GM18505 (cell line): ENCODE measurements at regions not wholly inside any gene's neighbourhood (a gene's known extent, or its start where the extent isn't known, plus 50 kb on each side); places are given as distances from the start of the nearest gene placed in this dataset.
"Not testable (repeated sequence)": the region's sequence is repeated elsewhere in the genome, so short reads cannot be mapped to it uniquely, and the experiment has no call there.

Experiments
- ATAC-seq: cut with Tn5 transposase; IDR thresholded peaks from one replicate; pipeline ENCODE4 v1.9.1; 2021; ENCODE audit not compliant: unreplicated experiment
- POLR2A ChIP-seq: IDR thresholded peaks from 4 replicates; pipeline ENCODE4 v1.6.1; 2011; ENCODE audit warnings: borderline replicate concordance; ENCODE audit not compliant: insufficient read depth, insufficient read length; ENCODE audit errors: extremely low read depth

DNA sequence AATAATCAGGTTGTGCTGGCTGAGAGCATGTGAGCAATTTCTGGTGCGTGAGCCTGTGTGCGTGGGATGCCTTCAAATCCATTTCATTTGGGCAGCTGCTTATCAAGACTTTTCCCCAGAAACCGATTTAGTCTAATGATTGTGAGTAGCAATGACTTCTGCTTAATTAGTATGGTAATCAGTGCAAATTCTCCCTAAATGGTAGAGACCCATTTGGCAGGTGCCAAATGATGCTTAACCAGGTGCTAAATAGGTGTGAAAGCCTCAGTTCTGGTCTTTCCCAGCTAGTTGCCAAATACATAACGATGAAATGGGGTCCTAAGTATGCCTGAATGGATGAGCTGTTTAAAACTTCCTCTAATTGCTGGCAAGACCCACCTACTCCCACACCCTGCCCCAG is 248.4 kb upstream of the CCDC196 start:
- no peak for ATAC-seq

DNA sequence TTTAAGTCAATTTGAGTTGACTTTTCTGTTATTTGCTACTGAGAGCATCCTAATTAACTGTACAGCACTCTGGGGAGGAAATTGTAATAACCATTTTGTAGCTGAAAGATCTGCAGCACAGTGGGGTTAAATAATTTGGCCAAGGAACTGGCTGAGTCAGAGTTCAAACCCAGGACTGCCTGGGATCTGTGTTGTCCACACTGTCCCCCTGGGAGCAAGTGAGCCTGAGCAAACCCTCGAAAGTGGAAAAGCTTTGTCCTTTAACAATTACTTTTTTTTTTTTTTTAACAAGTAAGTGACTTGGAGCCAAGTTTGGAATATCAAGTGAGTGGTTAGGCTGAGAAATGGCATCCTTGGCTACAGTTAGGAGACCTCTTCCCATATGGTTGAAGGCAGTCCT is 247.2 kb upstream of the CCDC196 start:
- no peak for TF ChIP-seq POLR2A
- no peak for ATAC-seq

More for the DNA sequence above, 248.4 kb upstream of the CCDC196 start:
- TF ChIP-seq POLR2A = no peak

DNA sequence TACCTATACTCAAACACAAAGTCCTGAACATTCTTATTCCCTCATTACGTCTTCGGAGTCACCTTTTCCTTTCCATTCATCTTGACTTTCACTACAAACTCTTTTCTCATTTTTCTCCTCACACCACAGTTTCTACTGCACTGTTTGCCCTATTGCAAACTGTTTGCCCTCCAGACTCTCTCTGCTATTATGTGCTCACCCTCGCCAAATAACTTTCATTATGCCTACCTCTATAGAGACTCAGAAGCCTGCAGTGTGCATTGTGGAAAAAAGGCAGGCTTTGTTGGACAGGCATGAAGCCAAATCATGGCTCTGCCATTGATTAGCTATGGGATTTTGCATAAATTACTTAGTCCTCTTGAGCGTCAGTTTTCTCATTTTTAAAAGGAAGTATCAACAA is 246.6 kb upstream of the CCDC196 start:
- ATAC-seq = no peak
- TF ChIP-seq POLR2A = no peak

DNA sequence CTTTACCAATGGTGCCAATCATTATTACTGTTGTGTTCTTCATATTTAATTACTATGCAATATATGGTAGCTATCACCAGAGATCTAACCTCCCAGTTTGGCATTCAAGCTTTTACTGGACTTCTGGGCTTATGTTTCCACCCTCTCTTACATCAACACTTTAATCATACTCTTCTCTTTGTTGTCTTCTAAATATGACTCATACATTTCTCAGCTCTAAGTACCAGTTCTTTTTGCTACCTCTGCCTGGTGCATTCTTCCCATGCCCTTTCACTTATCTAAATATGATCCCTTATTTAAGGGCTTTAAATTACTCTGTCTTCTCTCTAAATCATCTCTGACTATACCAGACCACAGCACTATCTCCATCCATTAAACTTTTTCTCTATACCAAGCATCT is 246.1 kb upstream of the CCDC196 start:
- ATAC-seq = no peak

DNA sequence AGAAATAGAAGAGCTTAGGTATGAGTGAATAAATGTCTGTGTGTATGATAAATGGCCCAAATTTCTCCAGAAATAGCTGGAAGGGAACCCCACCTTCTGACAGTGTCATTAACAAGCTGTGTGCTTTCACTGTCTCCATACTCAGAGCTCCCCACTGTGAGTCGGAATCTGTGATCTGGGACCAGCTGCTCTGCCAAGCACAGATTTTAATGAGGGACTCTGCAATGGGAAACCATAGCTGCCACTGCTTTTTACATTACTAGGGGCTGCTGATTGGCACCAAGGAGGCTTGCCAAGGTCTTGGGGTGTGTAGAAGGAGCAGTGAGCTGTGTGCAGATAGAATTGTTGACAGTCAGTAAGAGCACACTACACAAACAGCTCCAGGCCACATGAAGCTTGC is 244.2 kb upstream of the CCDC196 start:
- no peak for ATAC-seq
- TF ChIP-seq POLR2A = no peak

More for the DNA sequence above, 246.1 kb upstream of the CCDC196 start:
- no peak for TF ChIP-seq POLR2A

DNA sequence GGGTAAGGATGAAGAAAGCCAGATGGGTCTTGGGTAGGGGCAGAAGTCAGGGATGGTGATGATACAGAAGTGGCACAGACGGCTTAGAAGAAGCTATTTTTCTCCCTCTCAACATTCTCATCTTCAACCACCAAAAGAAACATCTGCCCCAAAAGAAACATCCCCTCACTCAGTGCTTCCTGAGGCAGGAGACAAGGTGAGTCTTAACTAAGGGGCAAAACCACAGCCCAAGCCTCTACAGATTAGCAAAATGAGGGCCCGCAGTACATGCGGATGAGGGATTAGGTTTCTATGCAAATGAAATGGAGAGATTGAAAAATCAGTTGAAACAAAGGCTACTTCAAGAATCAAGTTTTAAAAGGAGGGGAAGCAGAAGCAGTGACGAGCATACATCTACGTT is 241.3 kb upstream of the CCDC196 start:
- TF ChIP-seq POLR2A = no peak
- ATAC-seq = no peak

DNA sequence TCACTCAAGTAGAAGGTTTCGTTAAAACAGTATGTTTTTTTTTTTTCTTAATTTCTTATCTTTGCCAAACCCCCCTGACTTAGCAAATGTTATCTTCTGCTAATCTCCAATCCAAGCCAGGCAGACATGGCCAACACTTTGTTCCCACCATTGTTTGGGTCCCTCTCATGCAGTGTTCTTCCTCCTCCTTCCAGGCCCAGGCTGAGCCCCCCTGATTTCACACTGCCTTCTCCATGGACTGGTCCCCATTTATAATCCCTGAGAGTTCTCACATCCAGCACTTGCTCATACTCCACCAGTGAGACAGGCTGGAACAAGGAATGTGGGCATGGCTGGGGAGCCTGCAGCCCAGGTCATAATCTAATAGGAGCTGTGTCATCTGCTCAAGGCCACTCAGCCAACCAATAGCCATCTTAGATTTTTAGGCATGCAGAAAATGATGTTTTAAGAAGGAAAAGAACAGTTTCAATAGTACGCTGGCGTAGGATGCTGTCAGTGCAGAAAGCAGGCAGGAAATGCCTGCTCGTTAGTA is 238.4 kb upstream of the CCDC196 start:
- TF ChIP-seq POLR2A = no peak
- ATAC-seq = no peak

DNA sequence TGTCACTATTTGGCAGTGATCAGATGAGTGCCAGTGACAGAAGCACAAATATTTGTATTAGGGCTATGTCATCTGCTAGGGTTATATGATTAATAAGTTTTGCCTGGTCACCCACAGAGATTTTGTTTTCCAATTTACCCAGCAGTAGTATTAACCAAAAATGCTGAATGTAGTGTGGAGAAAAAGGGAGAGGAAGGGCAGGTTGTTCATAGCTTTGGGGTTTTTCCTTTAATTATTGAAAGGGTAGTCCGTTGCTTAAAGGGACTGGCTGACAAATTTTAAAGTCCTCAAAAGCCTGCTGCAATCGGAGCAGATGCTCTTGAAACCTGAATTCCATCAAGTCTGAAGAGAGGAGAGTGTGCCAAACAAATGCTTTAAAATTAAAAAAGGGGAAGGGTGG is 237.9 kb upstream of the CCDC196 start:
- no peak for ATAC-seq
- no peak for TF ChIP-seq POLR2A

DNA sequence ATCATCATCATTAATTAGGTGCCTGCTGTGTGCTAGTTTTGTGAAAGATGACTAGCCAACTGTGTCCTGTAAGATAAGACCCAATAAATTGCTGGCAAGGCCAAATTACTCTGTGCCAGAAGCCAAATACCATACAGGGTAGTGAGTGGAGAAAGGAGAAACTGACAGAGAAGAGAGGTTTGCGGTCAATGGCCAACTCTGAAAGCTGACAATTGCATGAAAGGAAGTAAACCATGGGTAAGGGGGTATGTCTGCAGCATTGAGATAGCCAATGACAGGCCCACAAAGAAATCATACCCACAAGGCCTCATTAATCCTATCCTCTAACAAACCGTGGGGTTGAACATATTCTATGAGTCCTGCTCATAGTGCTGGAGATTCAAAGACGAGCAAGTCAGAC is 236.6 kb upstream of the CCDC196 start:
- TF ChIP-seq POLR2A = no peak
- ATAC-seq = no peak

DNA sequence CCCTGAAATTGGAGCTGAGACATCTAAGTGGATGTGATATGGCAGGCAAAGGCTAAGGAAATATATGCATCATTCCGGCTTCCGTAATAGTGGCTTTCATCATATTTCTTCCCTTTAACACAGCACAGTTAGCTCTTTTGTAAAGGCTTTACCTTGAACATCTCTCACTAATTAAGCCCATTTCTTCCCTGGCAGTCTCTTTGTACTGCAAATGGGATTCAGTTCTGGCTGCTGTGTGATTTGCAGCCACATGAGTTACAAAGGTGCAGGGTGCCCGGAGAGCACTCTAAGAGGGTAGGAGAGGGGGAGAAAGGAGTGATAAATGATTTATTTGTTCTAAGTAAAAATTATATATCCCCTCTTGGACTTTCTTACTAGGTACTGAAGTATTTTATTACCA is 232.1 kb upstream of the CCDC196 start:
- no peak for ATAC-seq
- TF ChIP-seq POLR2A = no peak

DNA sequence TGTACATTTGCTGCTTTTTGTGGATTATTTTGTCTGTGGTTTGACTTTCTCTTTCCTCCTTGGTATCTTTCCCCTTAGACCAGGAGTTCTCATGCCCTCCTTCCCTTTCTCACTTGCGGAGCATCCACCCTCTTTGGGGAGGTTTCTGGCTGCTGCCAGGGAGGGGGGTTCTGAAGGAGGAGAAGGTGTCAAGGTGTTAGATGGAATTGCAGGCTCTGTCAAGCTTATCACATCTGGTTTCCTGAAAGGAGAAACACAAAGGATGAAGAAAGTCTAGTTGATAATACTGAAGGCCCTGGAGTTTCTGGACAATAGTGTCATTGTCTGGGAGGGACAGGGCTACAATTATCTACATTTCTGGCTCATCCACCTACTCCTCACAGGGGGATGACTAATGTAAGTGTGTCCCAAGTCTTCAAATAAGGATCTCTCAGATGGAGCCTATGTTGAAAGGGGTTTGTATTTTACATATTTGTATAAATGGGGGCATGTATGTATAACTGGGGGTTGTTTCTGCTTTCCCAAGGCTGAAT is 217.3 kb upstream of the CCDC196 start:
- ATAC-seq = no peak

DNA sequence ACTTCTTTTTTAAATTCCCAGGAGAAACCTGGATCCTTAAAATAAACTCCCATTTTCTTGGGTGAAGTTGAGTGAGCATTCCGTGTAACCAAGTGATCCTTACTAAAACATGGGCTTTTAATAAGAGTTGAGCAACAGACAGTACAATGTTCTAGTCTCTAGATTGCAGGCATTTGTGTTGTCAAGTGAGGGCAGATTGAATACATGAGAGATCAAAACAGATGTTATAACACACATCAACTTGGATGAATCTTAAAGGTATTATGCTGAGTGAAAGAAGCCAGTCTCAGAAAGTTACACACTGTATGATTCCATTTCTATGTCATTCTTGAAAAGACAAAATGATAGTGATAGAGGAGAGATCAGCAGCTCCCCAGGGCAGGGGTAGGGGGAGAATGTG is 213.9 kb upstream of the CCDC196 start:
- no peak for TF ChIP-seq POLR2A
- ATAC-seq = no peak

More for the DNA sequence above, 217.3 kb upstream of the CCDC196 start:
- TF ChIP-seq POLR2A = no peak

DNA sequence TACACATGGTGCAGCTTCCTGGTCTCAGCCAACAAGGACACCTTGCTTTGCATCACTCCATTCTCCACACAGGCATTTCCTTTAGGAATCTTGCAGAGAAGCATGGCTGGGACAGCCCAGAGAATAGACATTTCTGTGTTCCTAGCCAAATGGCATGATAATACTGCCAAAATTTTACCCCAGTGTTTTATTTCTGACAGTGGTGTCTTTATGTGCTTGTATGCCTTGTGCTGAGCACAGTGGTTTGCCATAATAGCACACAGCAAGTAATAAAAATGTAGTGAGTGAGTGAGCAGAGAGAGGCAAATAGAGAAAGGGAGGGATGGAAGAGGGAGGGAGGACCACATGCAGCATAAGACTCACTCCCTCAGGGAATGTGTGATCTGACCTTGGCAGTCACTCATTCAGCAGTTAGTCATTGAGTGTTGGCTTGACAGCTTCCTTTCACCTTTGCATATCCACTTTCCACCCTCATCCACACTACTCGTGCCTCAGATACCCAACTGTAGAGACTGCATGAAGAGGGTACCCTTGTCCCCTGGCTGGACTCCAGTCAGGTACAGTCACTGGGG is 212.8 kb upstream of the CCDC196 start:
- ATAC-seq = no peak
- TF ChIP-seq POLR2A = no peak

DNA sequence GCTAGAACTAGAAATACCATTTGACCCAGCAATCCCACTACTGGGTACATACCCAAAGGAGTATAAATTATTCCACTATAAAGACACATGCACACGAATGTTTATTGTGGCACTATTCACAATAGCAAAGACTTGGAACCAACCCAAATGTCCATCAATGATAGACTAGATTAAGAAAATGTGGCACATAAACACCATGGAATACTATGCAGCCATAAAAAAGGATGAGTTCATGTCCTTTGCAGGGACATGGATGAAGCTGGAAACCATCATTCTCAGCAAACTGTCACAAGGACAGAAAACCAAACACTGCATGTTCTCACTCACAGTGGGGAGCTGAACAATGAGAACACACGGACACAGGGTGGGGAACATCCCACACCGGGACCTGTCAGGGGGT is 207.8 kb upstream of the CCDC196 start:
- ATAC-seq = not testable (repeated sequence)

DNA sequence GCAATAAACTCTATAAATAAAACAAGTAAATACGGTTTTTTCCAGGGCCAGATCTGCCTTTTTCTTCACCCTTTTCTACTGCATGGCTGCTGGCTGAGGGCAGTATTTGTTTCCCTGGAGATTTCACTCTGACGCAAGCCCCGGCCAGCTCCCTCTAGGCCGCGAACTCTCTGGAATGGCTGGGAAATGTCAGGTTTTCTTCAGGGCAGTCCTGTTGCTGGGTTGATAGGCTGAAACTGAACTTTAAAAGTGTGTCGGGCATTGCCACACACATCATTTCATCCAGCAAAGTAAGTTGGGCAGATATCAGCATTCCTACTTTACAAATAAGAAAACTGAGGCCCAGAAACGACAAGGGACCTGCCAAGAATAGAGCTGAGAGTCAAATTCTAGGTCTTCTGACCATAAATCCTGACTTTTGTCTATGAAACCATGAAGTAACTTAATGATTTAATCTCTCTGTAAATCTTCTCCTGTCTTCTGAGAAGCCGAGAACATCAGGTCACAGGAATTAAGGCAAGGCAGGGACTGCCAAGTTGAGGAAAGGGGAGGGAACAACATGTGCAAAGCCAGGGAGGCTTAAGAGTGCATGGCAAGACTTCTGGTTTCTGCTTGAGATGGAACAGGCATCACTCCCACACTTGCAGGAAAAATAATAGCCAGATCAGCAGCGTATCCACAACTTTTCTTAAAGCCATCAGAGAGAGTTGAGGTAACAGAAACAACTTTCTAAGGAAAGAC is 205.0 kb upstream of the CCDC196 start:
- ATAC-seq = no peak
- no peak for TF ChIP-seq POLR2A

DNA sequence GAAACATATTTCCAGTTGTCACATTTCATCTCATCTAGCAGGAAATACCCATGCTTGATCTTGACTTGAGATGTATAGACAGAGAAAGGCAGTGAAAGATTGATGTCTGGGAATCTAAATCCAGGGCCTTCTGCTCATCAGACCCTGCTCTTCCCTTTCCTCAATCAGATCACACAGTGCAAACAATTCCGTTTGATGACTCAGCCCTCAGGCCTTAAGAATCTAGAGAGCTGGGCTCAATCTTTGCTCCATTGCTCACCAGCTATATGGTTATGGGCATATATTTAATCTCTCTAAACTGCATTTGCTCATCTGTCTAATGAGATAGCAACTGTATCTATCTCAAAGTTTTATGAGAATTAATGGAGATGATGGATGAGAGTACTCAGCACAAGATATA is 201.8 kb upstream of the CCDC196 start:
- no peak for ATAC-seq
- no peak for TF ChIP-seq POLR2A
